Activated CD8-positive, alpha-beta T cell treated with anti-CD3 and anti-CD28 coated beads for 36 hours (primary cell): ENCODE measurements at regions not wholly inside any gene's neighbourhood (a gene's known extent, or its start where the extent isn't known, plus 50 kb on each side); places are given as distances from the start of the nearest gene placed in this dataset.

ENCODE experiments used
- ATAC-seq: fragments of 200-7000 bp; cut with Tn5 transposase; one replicate; pipeline ENCODE4 v1.10.0; 2021; ENCODE audit warnings: mild to moderate bottlenecking, moderate library complexity
- CTCF ChIA-PET: fragments of 350-600 bp; sonication (Branson Sonifier 250); formaldehyde crosslinking; loops from one replicate; lab custom pipeline; 2021; ENCODE audit warnings: antibody characterized with exemption; lab: Charles Lee
- POLR2A ChIA-PET: fragments of 350-600 bp; sonication (Branson Sonifier 250); formaldehyde crosslinking; loops from one replicate; lab custom pipeline; 2021; ENCODE audit warnings: antibody characterized with exemption; lab: Charles Lee
- DNase-seq: peaks from one replicate; pipeline ENCODE4 v3.0.0-alpha.2; 2020
- H3K27ac Mint-ChIP-seq: one replicate; pipeline ENCODE4 v1.8.0; 2021; ENCODE audit warnings: mild to moderate bottlenecking, mixed read lengths
- H3K27me3 Mint-ChIP-seq: one replicate; pipeline ENCODE4 v1.8.0; 2021; ENCODE audit warnings: mixed read lengths
- H3K36me3 Mint-ChIP-seq: one replicate; pipeline ENCODE4 v1.8.0; 2021; ENCODE audit warnings: low read depth, mixed read lengths
- H3K4me1 Mint-ChIP-seq: one replicate; pipeline ENCODE4 v1.8.0; 2021; ENCODE audit warnings: low read depth, mixed read lengths
- H3K4me3 Mint-ChIP-seq: one replicate; pipeline ENCODE4 v1.8.0; 2021; ENCODE audit warnings: mild to moderate bottlenecking, moderate library complexity, mixed read lengths
- H3K9me3 Mint-ChIP-seq: one replicate; pipeline ENCODE4 v1.8.0; 2021; ENCODE audit warnings: mixed read lengths
- CTCF ChIP-seq: fragments of 200-600 bp; IDR thresholded peaks from one replicate; pipeline ENCODE4 v1.8.0; 2022; ENCODE audit warnings: antibody characterized with exemption, mild to moderate bottlenecking
- intact Hi-C: fragments of 100-400 bp; cut with micrococcal nuclease; formaldehyde crosslinking; loops from one replicate; pipeline ENCODE4 v1.10.0; 2022

DNA sequence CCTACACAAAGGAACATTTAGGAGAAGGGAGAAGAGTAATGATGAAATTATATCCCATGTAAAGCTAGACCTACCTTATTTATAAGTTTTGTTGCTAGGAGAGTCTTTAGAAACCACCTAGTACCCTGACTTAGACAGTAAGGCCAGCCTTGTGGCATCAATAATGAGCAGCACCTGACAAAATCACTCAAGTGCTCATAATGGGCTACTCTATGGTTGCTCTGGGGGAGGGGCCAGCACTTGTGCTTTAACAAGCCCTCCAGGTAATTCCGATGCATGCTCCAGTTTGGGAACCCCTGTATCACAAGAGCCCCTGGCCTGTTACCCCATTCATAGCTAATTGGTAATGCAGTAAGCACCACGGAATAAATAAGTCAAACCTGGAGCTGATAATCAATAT lies 102.9 kb upstream of the ALK start:
- no peaks in the 10 kb centered on the region for H3K9me3 Mint-ChIP-seq
- peaks cover 3% of the 10 kb centered on the region for H3K27me3 Mint-ChIP-seq
- no peaks in the 10 kb centered on the region for H3K36me3 Mint-ChIP-seq
- H3K27ac Mint-ChIP-seq = no peak overlapping the region
- DNase-seq (no peak), ATAC-seq (no peak)
- intact Hi-C loops = no loop called here
- no peak overlapping the region for H3K4me3 Mint-ChIP-seq
- ChIA-PET POLR2A (no interaction called here), CTCF (interaction anchor here (0.7 to 2.3 kb wide), 2 partner anchors 12 to 101 kb away, joined by 3 to 6 read pairs; no protein-coding TSS in a partner anchor)
- no peaks in the 10 kb centered on the region for H3K4me1 Mint-ChIP-seq
- no peak for TF ChIP-seq CTCF

DNA sequence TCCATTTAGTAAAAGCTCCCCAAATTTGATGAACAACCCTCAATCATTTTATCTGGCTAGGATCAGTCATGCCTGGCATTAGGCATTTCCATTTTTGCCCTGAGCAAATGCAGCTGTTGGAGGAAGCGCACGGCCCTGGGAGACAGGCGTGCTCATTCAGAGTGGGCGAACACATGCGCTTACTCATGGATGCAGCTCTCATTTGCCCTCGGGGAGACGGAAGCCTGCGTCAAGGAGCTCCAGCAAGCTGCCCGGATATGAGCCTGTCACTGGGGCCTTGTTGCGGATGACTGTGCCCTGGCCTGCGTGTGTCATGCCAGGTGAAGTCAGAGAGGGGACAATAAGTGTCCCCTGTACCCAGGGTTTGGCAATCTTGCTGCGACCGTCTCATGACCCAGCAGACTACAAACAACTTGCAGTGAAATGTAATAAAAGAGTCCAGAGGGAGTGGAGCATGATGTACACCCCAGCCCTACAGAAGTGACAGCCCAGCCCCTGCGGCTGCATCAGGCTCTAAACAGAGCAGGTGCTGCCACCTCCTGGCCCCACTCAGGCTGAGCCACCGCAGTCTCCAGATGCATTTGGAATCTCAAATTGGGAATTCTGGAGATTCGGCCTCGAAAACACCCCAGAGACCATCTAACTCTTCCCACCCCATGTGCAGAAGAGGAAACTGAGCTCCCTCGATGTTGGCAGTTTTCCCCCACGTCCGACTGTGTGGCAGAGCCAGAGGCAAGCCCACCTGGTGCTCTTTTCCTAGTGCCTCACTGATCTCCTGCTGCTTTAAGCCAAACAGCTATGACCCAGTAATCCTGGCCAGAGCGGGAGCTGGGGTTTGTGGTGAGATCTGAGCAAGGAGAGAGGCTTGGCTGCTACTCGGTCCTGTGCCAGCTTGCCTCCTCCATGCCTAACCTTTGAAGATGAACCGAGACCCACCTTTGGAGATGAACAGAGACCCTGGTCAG lies 105.0 kb upstream of the ALK start:
- peak; percentile 41 for TF ChIP-seq CTCF
- peak; percentile 11 for DNase-seq
- CTCF ChIA-PET = interaction anchor here (0.9 to 1.3 kb wide), 4 partner anchors 9 to 104 kb away, joined by 3 to 6 read pairs (median 5); no protein-coding TSS in a partner anchor
- Mint-ChIP-seq H3K4me3 (no peak overlapping the region), H3K36me3 (no peaks in the 10 kb centered on the region), H3K27ac (no peak overlapping the region), H3K4me1 (no peaks in the 10 kb centered on the region), H3K9me3 (no peaks in the 10 kb centered on the region), H3K27me3 (peaks cover 4% of the 10 kb centered on the region)
- ATAC-seq = no peak
- POLR2A ChIA-PET = no interaction called here
- intact Hi-C loops = no loop called here

DNA sequence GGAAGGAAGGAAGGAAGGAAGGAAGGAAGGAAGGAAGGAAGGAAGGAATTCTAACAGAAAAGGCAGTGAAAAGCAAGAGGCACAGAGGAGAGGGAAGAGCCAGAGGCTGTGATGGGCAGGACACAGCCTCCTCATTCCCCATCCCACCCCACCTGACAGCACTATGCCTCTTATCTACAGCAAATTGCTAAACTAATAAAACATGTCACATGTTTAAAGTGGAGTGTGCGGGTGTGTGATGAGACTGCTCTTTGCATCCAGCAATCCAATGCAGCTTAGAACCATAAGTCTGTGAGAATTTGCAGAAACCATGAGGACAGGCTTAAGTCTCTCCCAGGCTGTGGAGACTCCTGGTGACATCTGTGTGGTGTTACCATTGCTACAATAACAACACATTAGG lies 108.4 kb upstream of the ALK start:
- ATAC-seq (no peak), DNase-seq (no peak)
- ChIA-PET POLR2A (no interaction called here), CTCF (no interaction called here)
- Mint-ChIP-seq H3K4me1 (no peaks in the 10 kb centered on the region), H3K27ac (no peak overlapping the region), H3K27me3 (peaks cover 4% of the 10 kb centered on the region), H3K36me3 (no peaks in the 10 kb centered on the region), H3K9me3 (no peaks in the 10 kb centered on the region), H3K4me3 (no peak overlapping the region)
- intact Hi-C loops = no loop called here
- TF ChIP-seq CTCF = no peak

DNA sequence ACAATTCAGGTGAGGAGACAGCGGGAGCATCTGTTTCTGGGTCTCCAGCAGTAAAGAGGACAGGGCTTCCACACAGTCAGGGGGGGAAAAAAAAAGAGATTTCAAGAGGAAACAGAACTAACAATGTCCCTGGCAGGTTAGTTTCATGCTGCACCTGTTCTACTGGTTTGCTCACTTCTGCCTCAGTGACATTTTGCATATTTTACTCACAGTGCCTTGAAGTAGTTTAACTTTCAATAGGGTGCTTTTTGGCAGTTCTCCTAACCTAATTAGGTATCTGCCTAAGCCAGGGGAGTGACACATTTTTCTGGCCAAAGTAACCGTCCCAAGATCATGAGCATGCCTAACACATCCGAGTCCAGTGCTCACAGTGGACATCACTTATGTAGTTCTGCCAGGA lies 109.0 kb upstream of the ALK start:
- ChIA-PET CTCF (no interaction called here), POLR2A (no interaction called here)
- Mint-ChIP-seq H3K27me3 (peaks cover 4% of the 10 kb centered on the region), H3K27ac (no peak overlapping the region), H3K4me1 (no peaks in the 10 kb centered on the region), H3K36me3 (no peaks in the 10 kb centered on the region), H3K9me3 (no peaks in the 10 kb centered on the region), H3K4me3 (no peak overlapping the region)
- intact Hi-C loops = no loop called here
- no peak for ATAC-seq
- no peak for TF ChIP-seq CTCF
- DNase-seq = no peak

GRCh38 chr2:30031184-30031583 lies 109.8 kb upstream of the ALK start:
- Mint-ChIP-seq H3K9me3 (no peaks in the 10 kb centered on the region), H3K27me3 (peaks cover 2% of the 10 kb centered on the region), H3K27ac (no peak overlapping the region), H3K36me3 (no peaks in the 10 kb centered on the region), H3K4me3 (no peak overlapping the region), H3K4me1 (no peaks in the 10 kb centered on the region)
- DNase-seq (no peak), ATAC-seq (no peak)
- no peak for TF ChIP-seq CTCF
- POLR2A ChIA-PET = no interaction called here
- CTCF ChIA-PET = no interaction called here
- intact Hi-C loops = no loop called here
